ENCODE measurements at regions not wholly inside any gene's neighbourhood (a gene's known extent, or its start where the extent isn't known, plus 50 kb on each side); places are given as distances from the start of the nearest gene placed in this dataset.
"Not testable (repeated sequence)": the region's sequence is repeated elsewhere in the genome, so short reads cannot be mapped to it uniquely, and the experiment has no call there.

- Histone ChIP-seq H3K4ac (ENCODE audit: low read depth in 1 of 2, low read length in 2 of 2) (no peak overlapping the region), H2AFZ (ENCODE audit: low read depth, low read length) (no peak overlapping the region), H3K14ac (ENCODE audit: low read length in 2 of 2) (no peak overlapping the region), H3K4me2 (ENCODE audit: low read length, poor library complexity, severe bottlenecking) (no peak overlapping the region), H3K4me1 (ENCODE audit: control insufficient read depth, insufficient read depth, low read depth, low read length) (peaks cover 3% of the 10 kb centered on the region), H2BK12ac (ENCODE audit: low read length in 2 of 2) (peak overlapping the region; percentile 18 to 51), H3K79me1 (replicated peaks; ENCODE audit: low read length, poor library complexity, severe bottlenecking) (no peaks in the 10 kb centered on the region), H2BK5ac (ENCODE audit: low read depth, low read length, poor library complexity, severe bottlenecking) (no peak overlapping the region), H3K9ac (ENCODE audit: low read length) (no peak overlapping the region), H3K27me3 (ENCODE audit: control insufficient read depth in 1 of 2, insufficient read depth in 1 of 2, low read length in 2 of 2) (no peaks in the 10 kb centered on the region), H3K23ac (ENCODE audit: low read length in 2 of 2) (no peak overlapping the region), H2AK5ac (ENCODE audit: low read length, severe bottlenecking) (no peak overlapping the region), H3K9me3 (ENCODE audit: control insufficient read depth, low read length) (no peaks in the 10 kb centered on the region), H3K18ac (ENCODE audit: low read depth in 1 of 2, low read length in 2 of 2) (no peak overlapping the region), H2BK15ac (ENCODE audit: low read depth, poor library complexity, severe bottlenecking) (no peak overlapping the region), H4K91ac (ENCODE audit: low read length) (no peak overlapping the region), H3K4me3 (ENCODE audit: insufficient read depth in 1 of 2, low read depth in 1 of 2, low read length in 2 of 2) (no peak overlapping the region), H4K8ac (ENCODE audit: low read length) (no peak overlapping the region), H3K36me3 (ENCODE audit: control insufficient read depth in 1 of 2, insufficient read depth in 2 of 2, low read depth in 1 of 2, low read length in 2 of 2) (peaks cover 0 to 4% of the 10 kb centered on the region in 2 experiments), H2BK120ac (ENCODE audit: low read depth, low read length) (no peak overlapping the region), H3K27ac (ENCODE audit: low read length, poor library complexity, severe bottlenecking) (no peak overlapping the region)
- no peak for DNase-seq
- 97% methylated on average over 4 of the region's 4 CpGs for WGBS
Measured at GRCh38 chr7:65796205-65796604, 76.7 kb upstream of the VKORC1L1 start.

- H4K91ac ChIP-seq (ENCODE audit: low read length); H2BK120ac ChIP-seq (ENCODE audit: low read depth, low read length); H2BK15ac ChIP-seq (ENCODE audit: low read depth, poor library complexity, severe bottlenecking); H3K36me3 ChIP-seq (ENCODE audit: control insufficient read depth in 1 of 2, insufficient read depth in 2 of 2, low read depth in 1 of 2, low read length in 2 of 2); H3K4me1 ChIP-seq (ENCODE audit: control insufficient read depth, insufficient read depth, low read depth, low read length); H3K9ac ChIP-seq (ENCODE audit: low read length); H2BK12ac ChIP-seq (ENCODE audit: low read length in 2 of 2); H3K27ac ChIP-seq (ENCODE audit: low read length, poor library complexity, severe bottlenecking); H2AFZ ChIP-seq (ENCODE audit: low read depth, low read length); H3K18ac ChIP-seq (ENCODE audit: low read depth in 1 of 2, low read length in 2 of 2); H3K79me1 ChIP-seq (replicated peaks; ENCODE audit: low read length, poor library complexity, severe bottlenecking); H3K14ac ChIP-seq (ENCODE audit: low read length in 2 of 2); H3K4me2 ChIP-seq (ENCODE audit: low read length, poor library complexity, severe bottlenecking); H2AK5ac ChIP-seq (ENCODE audit: low read length, severe bottlenecking); H3K4me3 ChIP-seq (ENCODE audit: insufficient read depth in 1 of 2, low read depth in 1 of 2, low read length in 2 of 2); H3K9me3 ChIP-seq (ENCODE audit: control insufficient read depth, low read length); H3K4ac ChIP-seq (ENCODE audit: low read depth in 1 of 2, low read length in 2 of 2); H3K27me3 ChIP-seq (ENCODE audit: control insufficient read depth in 1 of 2, insufficient read depth in 1 of 2, low read length in 2 of 2); DNase-seq; H2BK5ac ChIP-seq (ENCODE audit: low read depth, low read length, poor library complexity, severe bottlenecking); H3K23ac ChIP-seq (ENCODE audit: low read length in 2 of 2); H4K8ac ChIP-seq (ENCODE audit: low read length): not testable (repeated sequence)
- 83% methylated on average over 9 of the region's 9 CpGs for WGBS
Measured at GRCh38 chr7:65797086-65797485, 75.8 kb upstream of the VKORC1L1 start.

GRCh38 chr7:65797566-65797965 is 75.3 kb upstream of the VKORC1L1 start:
- not testable (repeated sequence) for H2BK12ac ChIP-seq (ENCODE audit: low read length in 2 of 2); H3K36me3 ChIP-seq (ENCODE audit: control insufficient read depth in 1 of 2, insufficient read depth in 2 of 2, low read depth in 1 of 2, low read length in 2 of 2); H2BK120ac ChIP-seq (ENCODE audit: low read depth, low read length); H3K18ac ChIP-seq (ENCODE audit: low read depth in 1 of 2, low read length in 2 of 2); H3K27me3 ChIP-seq (ENCODE audit: control insufficient read depth in 1 of 2, insufficient read depth in 1 of 2, low read length in 2 of 2); H3K4me1 ChIP-seq (ENCODE audit: control insufficient read depth, insufficient read depth, low read depth, low read length); DNase-seq; H2BK5ac ChIP-seq (ENCODE audit: low read depth, low read length, poor library complexity, severe bottlenecking); H2AFZ ChIP-seq (ENCODE audit: low read depth, low read length); H4K91ac ChIP-seq (ENCODE audit: low read length); H3K4ac ChIP-seq (ENCODE audit: low read depth in 1 of 2, low read length in 2 of 2); H3K4me2 ChIP-seq (ENCODE audit: low read length, poor library complexity, severe bottlenecking); H3K9me3 ChIP-seq (ENCODE audit: control insufficient read depth, low read length); H3K27ac ChIP-seq (ENCODE audit: low read length, poor library complexity, severe bottlenecking); H3K79me1 ChIP-seq (replicated peaks; ENCODE audit: low read length, poor library complexity, severe bottlenecking); H3K4me3 ChIP-seq (ENCODE audit: insufficient read depth in 1 of 2, low read depth in 1 of 2, low read length in 2 of 2); H2BK15ac ChIP-seq (ENCODE audit: low read depth, poor library complexity, severe bottlenecking); H3K14ac ChIP-seq (ENCODE audit: low read length in 2 of 2); H3K9ac ChIP-seq (ENCODE audit: low read length); H2AK5ac ChIP-seq (ENCODE audit: low read length, severe bottlenecking); H3K23ac ChIP-seq (ENCODE audit: low read length in 2 of 2)
- H4K8ac ChIP-seq (ENCODE audit: low read length): peak overlapping the region; percentile 39
- 83% methylated on average over 5 of the region's 5 CpGs for WGBS

GRCh38 chr7:65798111-65799075 is 74.5 kb upstream of the VKORC1L1 start:
- Histone ChIP-seq H3K4me1 (ENCODE audit: control insufficient read depth, insufficient read depth, low read depth, low read length) (peaks cover 3% of the 10 kb centered on the region), H2AFZ (ENCODE audit: low read depth, low read length) (no peak overlapping the region), H3K4ac (ENCODE audit: low read depth in 1 of 2, low read length in 2 of 2) (no peak overlapping the region), H3K36me3 (ENCODE audit: control insufficient read depth in 1 of 2, insufficient read depth in 2 of 2, low read depth in 1 of 2, low read length in 2 of 2) (peaks cover 0 to 4% of the 10 kb centered on the region in 2 experiments), H3K9ac (ENCODE audit: low read length) (no peak overlapping the region), H2AK5ac (ENCODE audit: low read length, severe bottlenecking) (no peak overlapping the region), H4K91ac (ENCODE audit: low read length) (no peak overlapping the region), H3K23ac (ENCODE audit: low read length in 2 of 2) (no peak overlapping the region), H3K27ac (ENCODE audit: low read length, poor library complexity, severe bottlenecking) (peak overlapping the region; percentile 37), H3K9me3 (ENCODE audit: control insufficient read depth, low read length) (no peaks in the 10 kb centered on the region), H3K18ac (ENCODE audit: low read depth in 1 of 2, low read length in 2 of 2) (peak overlapping the region in 1 of 2 experiments; percentile 64), H3K14ac (ENCODE audit: low read length in 2 of 2) (no peak overlapping the region), H4K8ac (ENCODE audit: low read length) (peak overlapping the region; percentile 70), H2BK5ac (ENCODE audit: low read depth, low read length, poor library complexity, severe bottlenecking) (no peak overlapping the region), H2BK120ac (ENCODE audit: low read depth, low read length) (peak overlapping the region; percentile 54), H3K27me3 (ENCODE audit: control insufficient read depth in 1 of 2, insufficient read depth in 1 of 2, low read length in 2 of 2) (no peaks in the 10 kb centered on the region), H2BK15ac (ENCODE audit: low read depth, poor library complexity, severe bottlenecking) (peak overlapping the region; percentile 87), H3K4me2 (ENCODE audit: low read length, poor library complexity, severe bottlenecking) (no peak overlapping the region), H2BK12ac (ENCODE audit: low read length in 2 of 2) (peak overlapping the region in 1 of 2 experiments; percentile 14), H3K79me1 (replicated peaks; ENCODE audit: low read length, poor library complexity, severe bottlenecking) (no peaks in the 10 kb centered on the region), H3K4me3 (ENCODE audit: insufficient read depth in 1 of 2, low read depth in 1 of 2, low read length in 2 of 2) (peak overlapping the region in 1 of 2 experiments; percentile 5)
- DNase-seq: peak; percentile 85
- 19% methylated on average over 4 of the region's 5 CpGs for WGBS
